ENCODE measurements at regions not wholly inside any gene's neighbourhood (a gene's known extent, or its start where the extent isn't known, plus 50 kb on each side); places are given as distances from the start of the nearest gene placed in this dataset.

GRCh38 chr22:19640306-19640705 lies 74.0 kb upstream of the SEPTIN5 start:
- TF ChIP-seq CTCF (IDR thresholded peaks at IDR 0.05 in 8 of 11, conservative IDR thresholded peaks at IDR 0.05 in 3 of 11), result no peak
- TF ChIP-seq POLR2AphosphoS5 (IDR thresholded peaks at IDR 0.05), result no peak
- TF ChIP-seq POLR2A (IDR thresholded peaks at IDR 0.05), result no peak
